ENCODE measurements at regions not wholly inside any gene's neighbourhood (a gene's known extent, or its start where the extent isn't known, plus 50 kb on each side); places are given as distances from the start of the nearest gene placed in this dataset.

DNA sequence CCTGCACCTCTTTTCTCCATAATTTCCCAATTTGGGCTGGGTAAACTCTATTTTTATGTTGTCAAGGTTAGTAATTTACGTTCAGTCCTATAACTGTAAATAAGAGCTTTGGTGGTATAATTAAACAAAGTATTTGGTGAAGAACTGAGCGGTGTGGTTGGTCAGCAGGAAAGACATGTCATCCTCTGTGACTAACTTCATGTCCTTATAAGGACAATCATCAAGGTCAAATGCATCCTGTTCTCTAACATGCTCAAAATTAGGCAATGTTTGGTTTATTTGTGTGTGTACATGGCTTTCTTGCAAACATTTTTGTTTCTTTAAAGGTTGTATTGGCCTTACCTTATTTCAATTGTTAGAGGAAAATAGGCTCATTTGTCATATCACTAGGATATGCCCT, 121.5 kb upstream of the NABP1 start:
- Mint-ChIP-seq H3K27me3 (ENCODE audit: unreplicated experiment) (peaks cover 2% of the 10 kb centered on the region), H3K4me1 (ENCODE audit: low read depth, unreplicated experiment) (peaks cover 42% of the 10 kb centered on the region), H3K9me3 (ENCODE audit: unreplicated experiment) (no peaks in the 10 kb centered on the region), H3K27ac (ENCODE audit: unreplicated experiment) (peak overlapping the region; percentile 77), H3K4me3 (ENCODE audit: unreplicated experiment) (no peak overlapping the region), H3K36me3 (ENCODE audit: unreplicated experiment) (no peaks in the 10 kb centered on the region)
- no peak for DNase-seq
- TF ChIP-seq, protein P1, sequence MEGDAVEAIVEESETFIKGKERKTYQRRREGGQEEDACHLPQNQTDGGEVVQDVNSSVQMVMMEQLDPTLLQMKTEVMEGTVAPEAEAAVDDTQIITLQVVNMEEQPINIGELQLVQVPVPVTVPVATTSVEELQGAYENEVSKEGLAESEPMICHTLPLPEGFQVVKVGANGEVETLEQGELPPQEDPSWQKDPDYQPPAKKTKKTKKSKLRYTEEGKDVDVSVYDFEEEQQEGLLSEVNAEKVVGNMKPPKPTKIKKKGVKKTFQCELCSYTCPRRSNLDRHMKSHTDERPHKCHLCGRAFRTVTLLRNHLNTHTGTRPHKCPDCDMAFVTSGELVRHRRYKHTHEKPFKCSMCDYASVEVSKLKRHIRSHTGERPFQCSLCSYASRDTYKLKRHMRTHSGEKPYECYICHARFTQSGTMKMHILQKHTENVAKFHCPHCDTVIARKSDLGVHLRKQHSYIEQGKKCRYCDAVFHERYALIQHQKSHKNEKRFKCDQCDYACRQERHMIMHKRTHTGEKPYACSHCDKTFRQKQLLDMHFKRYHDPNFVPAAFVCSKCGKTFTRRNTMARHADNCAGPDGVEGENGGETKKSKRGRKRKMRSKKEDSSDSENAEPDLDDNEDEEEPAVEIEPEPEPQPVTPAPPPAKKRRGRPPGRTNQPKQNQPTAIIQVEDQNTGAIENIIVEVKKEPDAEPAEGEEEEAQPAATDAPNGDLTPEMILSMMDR (IDR thresholded peaks at IDR 0.05; ENCODE audit: partially characterized antibody, unreplicated experiment), result no peak

DNA sequence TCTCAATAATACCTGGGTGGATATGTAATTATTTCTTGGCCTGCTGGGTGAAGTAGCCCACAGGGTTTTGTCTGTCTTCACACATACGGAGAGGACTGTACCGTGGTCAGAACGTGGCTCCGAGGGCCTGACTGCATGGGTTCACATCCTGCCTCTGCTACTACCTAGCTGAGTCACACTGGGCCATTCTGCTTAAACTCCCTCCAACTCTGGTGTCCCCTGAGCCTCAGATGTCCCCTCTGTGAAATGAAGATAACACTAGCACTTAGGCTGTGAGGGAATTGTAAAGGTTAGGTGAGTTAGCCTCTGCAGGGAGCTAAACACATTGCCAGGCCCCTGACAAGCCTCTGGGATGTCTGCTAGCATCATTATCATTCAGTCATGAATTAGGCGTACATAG, 120.1 kb upstream of the NABP1 start:
- Mint-ChIP-seq H3K27me3 (ENCODE audit: unreplicated experiment) (peaks cover 2% of the 10 kb centered on the region), H3K4me1 (ENCODE audit: low read depth, unreplicated experiment) (peaks cover 46% of the 10 kb centered on the region), H3K4me3 (ENCODE audit: unreplicated experiment) (no peak overlapping the region), H3K9me3 (ENCODE audit: unreplicated experiment) (no peaks in the 10 kb centered on the region), H3K27ac (ENCODE audit: unreplicated experiment) (peak overlapping the region; percentile 62), H3K36me3 (ENCODE audit: unreplicated experiment) (no peaks in the 10 kb centered on the region)
- TF ChIP-seq, protein P1 (IDR thresholded peaks at IDR 0.05; ENCODE audit: partially characterized antibody, unreplicated experiment), result no peak
- no peak for DNase-seq

DNA sequence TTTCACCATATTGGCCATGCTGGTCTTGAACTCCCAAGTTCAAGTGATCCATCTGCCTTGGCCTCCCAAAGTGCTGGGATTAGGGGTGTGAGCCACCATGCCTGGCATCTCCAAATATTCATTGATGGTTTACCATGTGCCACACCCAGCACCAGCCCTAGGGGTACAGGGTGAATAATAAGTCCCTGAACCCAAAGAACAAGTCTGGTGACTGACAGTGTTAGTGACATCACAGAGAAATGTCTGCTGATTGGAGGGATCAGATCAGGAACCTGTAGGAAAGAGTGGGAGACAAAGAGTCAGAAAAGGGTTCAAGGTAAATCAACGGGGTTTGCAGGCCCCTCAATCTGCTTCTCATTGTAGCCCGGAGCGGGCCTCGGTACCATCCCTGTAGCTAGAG, 118.4 kb upstream of the NABP1 start:
- Mint-ChIP-seq H3K4me3 (ENCODE audit: unreplicated experiment) (peak overlapping the region; percentile 22), H3K27ac (ENCODE audit: unreplicated experiment) (peak overlapping the region; percentile 94), H3K27me3 (ENCODE audit: unreplicated experiment) (peaks cover 2% of the 10 kb centered on the region), H3K4me1 (ENCODE audit: low read depth, unreplicated experiment) (peaks cover 43% of the 10 kb centered on the region), H3K9me3 (ENCODE audit: unreplicated experiment) (no peaks in the 10 kb centered on the region), H3K36me3 (ENCODE audit: unreplicated experiment) (no peaks in the 10 kb centered on the region)
- TF ChIP-seq, protein P1 (IDR thresholded peaks at IDR 0.05; ENCODE audit: partially characterized antibody, unreplicated experiment), result no peak
- no peak for DNase-seq

DNA sequence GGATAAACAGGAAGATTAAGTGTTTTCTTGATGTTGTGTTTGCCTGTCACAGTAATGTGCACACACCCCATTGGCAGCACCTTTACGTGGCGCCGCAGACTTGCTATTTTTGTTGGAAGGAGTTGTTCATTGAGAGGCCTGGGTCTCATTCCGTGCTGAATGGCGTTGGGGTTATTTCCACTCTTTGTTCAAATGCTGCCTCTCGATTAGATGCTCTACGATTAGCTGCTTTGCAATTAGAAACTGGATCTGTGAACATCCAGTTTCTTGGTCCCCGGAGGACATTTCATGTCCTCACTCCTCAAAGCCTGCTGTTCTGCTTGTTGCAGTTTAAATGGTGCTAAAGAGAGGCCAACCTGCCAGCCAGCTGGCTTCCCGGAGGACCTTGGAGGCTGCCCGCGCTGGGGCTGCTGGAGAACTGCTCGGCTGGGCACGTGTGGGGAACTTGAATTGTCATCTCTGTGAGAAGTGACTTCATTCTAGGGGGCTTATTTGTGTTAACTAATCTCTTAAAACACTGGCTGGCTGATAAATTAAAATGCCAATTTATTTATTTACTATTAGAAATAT, 117.4 kb upstream of the NABP1 start:
- TF ChIP-seq, protein P1 (IDR thresholded peaks at IDR 0.05; ENCODE audit: partially characterized antibody, unreplicated experiment), result no peak
- Mint-ChIP-seq H3K4me1 (ENCODE audit: low read depth, unreplicated experiment) (peaks cover 40% of the 10 kb centered on the region), H3K27ac (ENCODE audit: unreplicated experiment) (peak overlapping the region; percentile 94), H3K4me3 (ENCODE audit: unreplicated experiment) (peak overlapping the region; percentile 22), H3K36me3 (ENCODE audit: unreplicated experiment) (no peaks in the 10 kb centered on the region), H3K27me3 (ENCODE audit: unreplicated experiment) (peaks cover 4% of the 10 kb centered on the region), H3K9me3 (ENCODE audit: unreplicated experiment) (no peaks in the 10 kb centered on the region)
- DNase-seq, result peak; percentile 84

DNA sequence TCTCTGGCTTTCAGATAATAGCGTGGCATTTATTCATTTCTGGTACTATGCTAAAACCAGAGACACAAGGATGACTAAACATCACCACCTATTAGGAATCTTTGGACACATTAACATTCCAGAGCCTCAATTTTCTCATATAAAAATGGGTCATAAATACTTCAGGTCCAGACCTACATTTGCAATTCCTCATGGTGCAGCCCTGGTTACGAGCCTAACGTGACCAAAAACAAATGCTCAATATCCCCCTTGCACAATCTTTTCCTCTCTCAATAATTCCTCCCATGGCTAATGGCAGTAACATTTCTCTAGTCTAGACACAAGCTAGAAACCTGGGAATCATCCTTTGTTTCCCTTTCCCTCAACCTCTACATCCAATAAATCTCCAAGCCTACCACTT, 112.8 kb upstream of the NABP1 start:
- no peak overlapping the region for H3K27ac Mint-ChIP-seq (ENCODE audit: unreplicated experiment)

More for the DNA sequence above, 112.8 kb upstream of the NABP1 start:
- Mint-ChIP-seq H3K36me3 (ENCODE audit: unreplicated experiment) (no peaks in the 10 kb centered on the region), H3K27me3 (ENCODE audit: unreplicated experiment) (peaks cover 2% of the 10 kb centered on the region), H3K9me3 (ENCODE audit: unreplicated experiment) (peaks cover 4% of the 10 kb centered on the region), H3K4me1 (ENCODE audit: low read depth, unreplicated experiment) (peaks cover 14% of the 10 kb centered on the region), H3K4me3 (ENCODE audit: unreplicated experiment) (no peak overlapping the region)
- TF ChIP-seq, protein P1 (IDR thresholded peaks at IDR 0.05; ENCODE audit: partially characterized antibody, unreplicated experiment), result no peak
- no peak for DNase-seq
